ENCODE measurements at regions not wholly inside any gene's neighbourhood (a gene's known extent, or its start where the extent isn't known, plus 50 kb on each side); places are given as distances from the start of the nearest gene placed in this dataset.

- TF ChIP-seq MYC (IDR thresholded peaks at IDR 0.05; ENCODE audit: low read depth, low read length) (no peak), CTCF (IDR thresholded peaks at IDR 0.05; ENCODE audit: extremely low read depth in 1 of 2, insufficient read depth in 1 of 2, low read depth in 1 of 2, low read length in 2 of 2) (no peak), EZH2 (IDR thresholded peaks at IDR 0.05; ENCODE audit: borderline replicate concordance, low read depth, low read length, severe bottlenecking) (no peak), JUN (IDR thresholded peaks at IDR 0.05; ENCODE audit: borderline replicate concordance, insufficient read depth, insufficient read length, low read depth) (no peak), POLR2A (IDR thresholded peaks at IDR 0.05; ENCODE audit: low read depth, low read length) (no peak), FOS (IDR thresholded peaks at IDR 0.05; ENCODE audit: borderline replicate concordance, insufficient read depth, low read length) (no peak)
Observed at GRCh38 chr9:31590091-31590490, 794.4 kb upstream of the ACO1 start.
